ENCODE measurements at regions not wholly inside any gene's neighbourhood (a gene's known extent, or its start where the extent isn't known, plus 50 kb on each side); places are given as distances from the start of the nearest gene placed in this dataset.

DNA sequence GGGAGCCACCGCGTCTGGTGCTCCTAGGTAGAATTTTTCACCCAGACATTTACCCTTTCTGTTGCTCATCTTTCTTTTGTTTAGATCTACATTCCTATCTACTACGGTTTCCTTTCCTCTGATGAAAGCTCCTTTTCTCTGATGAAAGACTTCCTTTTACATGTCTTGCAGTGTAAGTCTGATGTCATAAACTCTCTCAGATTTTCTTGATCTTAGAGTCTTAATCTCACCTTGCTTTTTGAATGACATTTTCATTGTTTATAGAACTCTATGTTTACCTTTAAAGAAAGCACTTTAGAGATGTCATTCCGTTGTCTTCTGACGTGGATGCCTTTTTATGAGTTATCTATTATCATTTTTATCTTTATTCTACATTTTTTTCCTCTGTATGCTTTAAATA, 171.8 kb upstream of the MTPN start:
- Histone ChIP-seq H3K27me3 (ENCODE audit: control insufficient read depth, insufficient read depth, low read length) (no peaks in the 10 kb centered on the region), H3K9ac (ENCODE audit: low read length) (no peak overlapping the region), H3K4me1 (ENCODE audit: control insufficient read depth, insufficient read depth, low read length) (no peaks in the 10 kb centered on the region), H3K9me3 (ENCODE audit: control insufficient read depth, insufficient read depth, low read depth, low read length) (no peaks in the 10 kb centered on the region), H3K36me3 (ENCODE audit: control insufficient read depth, insufficient read depth, low read length) (no peaks in the 10 kb centered on the region), H3K4me3 (ENCODE audit: low read depth, low read length) (no peak overlapping the region), H3K27ac (ENCODE audit: low read depth, low read length) (no peak overlapping the region)

DNA sequence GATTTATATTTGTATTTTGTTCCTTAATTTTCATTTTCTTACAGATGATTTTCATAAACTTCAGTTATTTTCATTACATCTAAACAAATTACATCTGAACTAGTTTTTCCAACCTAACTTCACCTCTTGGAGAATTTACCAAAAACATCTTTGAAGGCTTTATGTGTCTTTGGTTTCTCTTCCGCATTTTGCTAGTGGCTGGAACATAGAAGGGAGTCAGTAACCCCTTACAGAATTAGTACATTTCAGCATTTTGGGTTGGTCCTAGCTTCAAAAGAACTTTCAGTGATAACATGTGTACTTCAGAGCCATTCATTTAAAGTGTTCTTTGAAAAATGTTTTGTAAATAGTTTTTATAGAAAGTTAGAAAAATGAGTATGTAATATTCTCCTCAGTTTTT, 169.8 kb upstream of the MTPN start:
- Histone ChIP-seq H3K9ac (ENCODE audit: low read length) (no peak overlapping the region), H3K9me3 (ENCODE audit: control insufficient read depth, insufficient read depth, low read depth, low read length) (no peaks in the 10 kb centered on the region), H3K4me3 (ENCODE audit: low read depth, low read length) (no peak overlapping the region), H3K27ac (ENCODE audit: low read depth, low read length) (no peak overlapping the region), H3K36me3 (ENCODE audit: control insufficient read depth, insufficient read depth, low read length) (no peaks in the 10 kb centered on the region), H3K27me3 (ENCODE audit: control insufficient read depth, insufficient read depth, low read length) (no peaks in the 10 kb centered on the region), H3K4me1 (ENCODE audit: control insufficient read depth, insufficient read depth, low read length) (no peaks in the 10 kb centered on the region)

DNA sequence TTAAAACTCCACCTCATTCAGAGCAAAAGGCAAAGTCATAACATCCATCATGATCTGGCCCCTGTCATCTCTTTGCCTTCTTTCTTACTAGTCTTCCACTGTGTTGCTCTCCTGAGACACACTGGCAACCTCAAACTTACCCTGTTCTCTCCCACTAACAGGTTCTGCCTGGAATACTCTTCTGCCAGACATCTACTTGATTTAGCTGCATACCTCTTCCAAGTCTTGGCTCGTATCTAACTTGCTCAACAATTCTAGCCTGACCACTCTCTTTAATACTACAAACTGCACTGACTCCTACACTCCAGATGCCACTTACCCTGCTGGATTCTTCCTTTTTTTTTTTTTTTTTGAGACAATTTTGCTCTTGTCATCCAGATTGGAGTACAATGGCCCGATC, 167.0 kb upstream of the MTPN start:
- Histone ChIP-seq H3K4me3 (ENCODE audit: low read depth, low read length) (no peak overlapping the region), H3K4me1 (ENCODE audit: control insufficient read depth, insufficient read depth, low read length) (no peaks in the 10 kb centered on the region), H3K27ac (ENCODE audit: low read depth, low read length) (no peak overlapping the region), H3K27me3 (ENCODE audit: control insufficient read depth, insufficient read depth, low read length) (no peaks in the 10 kb centered on the region), H3K9me3 (ENCODE audit: control insufficient read depth, insufficient read depth, low read depth, low read length) (no peaks in the 10 kb centered on the region), H3K36me3 (ENCODE audit: control insufficient read depth, insufficient read depth, low read length) (no peaks in the 10 kb centered on the region), H3K9ac (ENCODE audit: low read length) (no peak overlapping the region)

DNA sequence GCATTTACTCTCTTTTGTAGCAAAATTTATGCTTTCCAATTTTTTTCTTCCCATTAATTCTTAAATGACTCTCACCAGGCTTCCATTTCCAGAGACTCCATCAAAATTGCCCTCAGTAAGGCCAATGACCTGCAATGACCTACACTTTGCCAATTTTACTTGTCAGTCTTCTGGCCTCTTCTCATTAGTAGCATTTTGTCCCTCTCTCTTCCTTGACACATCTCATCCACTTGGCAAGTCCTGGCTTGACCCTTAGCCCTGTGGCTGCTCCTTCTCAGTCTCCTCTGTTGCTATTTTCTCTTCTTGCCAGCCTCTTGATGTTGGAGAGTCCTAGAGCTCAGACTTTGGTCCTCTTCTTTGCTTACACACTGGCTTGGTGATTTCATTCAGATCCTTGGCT, 166.1 kb upstream of the MTPN start:
- Histone ChIP-seq H3K9ac (ENCODE audit: low read length) (no peak overlapping the region), H3K27me3 (ENCODE audit: control insufficient read depth, insufficient read depth, low read length) (no peaks in the 10 kb centered on the region), H3K4me3 (ENCODE audit: low read depth, low read length) (no peak overlapping the region), H3K36me3 (ENCODE audit: control insufficient read depth, insufficient read depth, low read length) (no peaks in the 10 kb centered on the region), H3K4me1 (ENCODE audit: control insufficient read depth, insufficient read depth, low read length) (no peaks in the 10 kb centered on the region), H3K9me3 (ENCODE audit: control insufficient read depth, insufficient read depth, low read depth, low read length) (no peaks in the 10 kb centered on the region), H3K27ac (ENCODE audit: low read depth, low read length) (no peak overlapping the region)

DNA sequence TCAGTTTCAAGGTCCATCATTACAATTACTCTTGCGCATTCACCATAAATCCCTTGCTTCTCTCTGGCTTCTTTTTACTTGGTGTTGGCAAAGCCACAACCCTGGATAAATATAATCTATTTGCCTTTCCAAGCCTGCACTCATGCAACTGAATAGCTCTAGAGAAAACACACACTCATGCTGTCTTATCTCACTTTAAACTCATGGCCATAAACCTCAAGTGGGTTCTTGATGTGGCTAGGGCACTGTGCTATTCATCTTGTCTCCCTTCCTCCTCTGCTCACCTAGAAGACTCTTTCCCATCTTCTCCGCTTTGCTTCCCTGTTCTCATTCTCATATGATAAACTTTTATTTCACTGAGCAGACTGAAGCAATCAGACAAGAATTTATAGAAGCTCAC, 165.4 kb upstream of the MTPN start:
- no peaks in the 10 kb centered on the region for H3K36me3 ChIP-seq (ENCODE audit: control insufficient read depth, insufficient read depth, low read length)
- no peak overlapping the region for H3K27ac ChIP-seq (ENCODE audit: low read depth, low read length)
- H3K27me3 ChIP-seq (ENCODE audit: control insufficient read depth, insufficient read depth, low read length), result no peaks in the 10 kb centered on the region
- no peak overlapping the region for H3K4me3 ChIP-seq (ENCODE audit: low read depth, low read length)
- H3K9me3 ChIP-seq (ENCODE audit: control insufficient read depth, insufficient read depth, low read depth, low read length), result no peaks in the 10 kb centered on the region
- H3K9ac ChIP-seq (ENCODE audit: low read length), result no peak overlapping the region
- no peaks in the 10 kb centered on the region for H3K4me1 ChIP-seq (ENCODE audit: control insufficient read depth, insufficient read depth, low read length)

DNA sequence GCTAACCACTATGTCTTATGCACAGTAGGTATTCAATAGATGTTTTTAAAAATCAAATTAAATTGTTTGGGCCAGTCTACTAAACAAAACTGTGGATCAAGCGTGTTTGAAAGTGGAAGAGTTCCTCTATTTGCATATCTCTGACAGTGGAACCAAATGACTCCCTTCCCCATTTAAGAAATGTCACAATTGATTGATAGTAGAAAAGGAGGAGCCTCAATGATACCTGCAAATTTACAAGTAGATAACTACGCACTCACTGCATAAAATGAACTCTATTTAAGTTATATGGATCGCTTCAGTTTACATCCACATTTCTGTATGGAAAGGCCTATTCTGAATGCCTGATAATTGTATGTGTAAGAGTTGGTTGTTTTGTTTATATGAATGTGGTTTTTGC, 163.3 kb upstream of the MTPN start:
- Histone ChIP-seq H3K9me3 (ENCODE audit: control insufficient read depth, insufficient read depth, low read depth, low read length) (no peaks in the 10 kb centered on the region), H3K9ac (ENCODE audit: low read length) (no peak overlapping the region), H3K27ac (ENCODE audit: low read depth, low read length) (no peak overlapping the region), H3K36me3 (ENCODE audit: control insufficient read depth, insufficient read depth, low read length) (no peaks in the 10 kb centered on the region), H3K27me3 (ENCODE audit: control insufficient read depth, insufficient read depth, low read length) (no peaks in the 10 kb centered on the region), H3K4me3 (ENCODE audit: low read depth, low read length) (no peak overlapping the region), H3K4me1 (ENCODE audit: control insufficient read depth, insufficient read depth, low read length) (no peaks in the 10 kb centered on the region)

DNA sequence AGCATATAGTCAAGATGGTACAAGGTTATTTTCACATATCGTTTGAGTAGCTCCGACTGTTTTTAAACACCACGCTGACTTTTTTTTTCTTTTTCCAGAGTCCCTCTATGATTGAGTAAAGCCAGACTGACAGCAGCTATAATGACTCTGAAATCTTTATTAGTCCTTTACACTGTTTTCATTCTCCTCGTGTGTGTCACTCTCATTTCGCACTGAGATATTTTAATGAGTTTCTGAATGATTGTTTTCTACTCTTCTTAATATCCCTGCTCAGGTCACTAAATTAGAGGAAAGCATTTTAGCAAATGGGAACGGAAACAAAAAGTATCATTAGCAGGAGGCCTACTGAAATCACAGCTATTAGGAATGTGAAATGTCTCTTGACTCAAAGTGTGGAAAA, 162.3 kb upstream of the MTPN start:
- no peak overlapping the region for H3K9ac ChIP-seq (ENCODE audit: low read length)
- no peaks in the 10 kb centered on the region for H3K36me3 ChIP-seq (ENCODE audit: control insufficient read depth, insufficient read depth, low read length)
- no peaks in the 10 kb centered on the region for H3K27me3 ChIP-seq (ENCODE audit: control insufficient read depth, insufficient read depth, low read length)
- no peak overlapping the region for H3K27ac ChIP-seq (ENCODE audit: low read depth, low read length)
- no peak overlapping the region for H3K4me3 ChIP-seq (ENCODE audit: low read depth, low read length)
- no peaks in the 10 kb centered on the region for H3K4me1 ChIP-seq (ENCODE audit: control insufficient read depth, insufficient read depth, low read length)
- H3K9me3 ChIP-seq (ENCODE audit: control insufficient read depth, insufficient read depth, low read depth, low read length), result no peaks in the 10 kb centered on the region

DNA sequence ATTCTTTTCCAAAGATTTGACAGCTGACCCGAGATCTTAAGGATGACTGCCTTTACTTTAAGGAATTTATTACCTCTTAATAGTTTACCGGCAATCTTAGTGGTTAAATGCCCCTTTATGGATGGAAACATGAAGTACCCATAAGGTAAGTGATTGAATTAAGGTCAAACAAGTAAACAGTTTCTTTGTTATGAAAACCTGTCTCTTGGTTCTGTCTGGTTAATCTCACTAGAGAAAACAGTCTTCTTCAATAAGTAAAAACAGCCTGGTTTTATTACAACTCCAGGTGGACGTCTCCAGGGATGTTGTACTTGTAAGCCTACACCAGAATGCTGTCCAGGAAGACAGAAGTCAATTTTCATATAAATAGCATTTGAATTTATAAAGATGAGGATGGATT, 161.8 kb upstream of the MTPN start:
- H3K9ac ChIP-seq (ENCODE audit: low read length), result no peak overlapping the region
- H3K9me3 ChIP-seq (ENCODE audit: control insufficient read depth, insufficient read depth, low read depth, low read length), result no peaks in the 10 kb centered on the region
- H3K27ac ChIP-seq (ENCODE audit: low read depth, low read length), result no peak overlapping the region

DNA sequence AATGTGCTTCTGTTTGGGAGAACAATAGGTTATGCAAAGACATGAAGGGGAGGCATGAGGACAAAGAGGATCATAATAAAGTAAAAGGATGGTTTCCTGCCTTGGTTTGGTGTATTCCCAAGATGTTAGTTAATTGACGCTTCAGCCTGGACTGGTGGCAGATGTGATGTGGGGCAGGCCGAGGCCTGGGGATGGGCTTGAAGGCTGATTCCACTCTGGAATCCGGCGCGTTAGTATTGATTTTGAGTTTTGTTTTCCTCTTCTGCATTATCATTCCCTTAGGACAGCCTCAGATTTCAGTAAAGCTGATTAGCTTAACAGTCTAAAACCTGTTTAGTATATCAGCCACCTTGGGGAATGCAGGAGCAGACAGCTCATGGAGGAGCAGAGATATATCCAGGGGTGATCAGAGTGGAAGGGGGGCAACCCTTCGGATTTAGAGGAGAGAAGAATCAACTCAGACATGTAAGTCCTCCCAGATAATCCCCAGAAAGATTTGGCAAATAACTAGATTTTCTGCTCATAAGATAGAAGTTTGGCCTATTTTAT, 159.8 kb upstream of the MTPN start:
- Histone ChIP-seq H3K27me3 (ENCODE audit: control insufficient read depth, insufficient read depth, low read length) (no peaks in the 10 kb centered on the region), H3K9me3 (ENCODE audit: control insufficient read depth, insufficient read depth, low read depth, low read length) (no peaks in the 10 kb centered on the region), H3K4me3 (ENCODE audit: low read depth, low read length) (no peak overlapping the region), H3K4me1 (ENCODE audit: control insufficient read depth, insufficient read depth, low read length) (no peaks in the 10 kb centered on the region), H3K36me3 (ENCODE audit: control insufficient read depth, insufficient read depth, low read length) (no peaks in the 10 kb centered on the region), H3K9ac (ENCODE audit: low read length) (no peak overlapping the region), H3K27ac (ENCODE audit: low read depth, low read length) (no peak overlapping the region)

More for the DNA sequence above, 161.8 kb upstream of the MTPN start:
- H3K4me3 ChIP-seq (ENCODE audit: low read depth, low read length), result no peak overlapping the region
- no peaks in the 10 kb centered on the region for H3K36me3 ChIP-seq (ENCODE audit: control insufficient read depth, insufficient read depth, low read length)
- H3K4me1 ChIP-seq (ENCODE audit: control insufficient read depth, insufficient read depth, low read length), result no peaks in the 10 kb centered on the region
- H3K27me3 ChIP-seq (ENCODE audit: control insufficient read depth, insufficient read depth, low read length), result no peaks in the 10 kb centered on the region

DNA sequence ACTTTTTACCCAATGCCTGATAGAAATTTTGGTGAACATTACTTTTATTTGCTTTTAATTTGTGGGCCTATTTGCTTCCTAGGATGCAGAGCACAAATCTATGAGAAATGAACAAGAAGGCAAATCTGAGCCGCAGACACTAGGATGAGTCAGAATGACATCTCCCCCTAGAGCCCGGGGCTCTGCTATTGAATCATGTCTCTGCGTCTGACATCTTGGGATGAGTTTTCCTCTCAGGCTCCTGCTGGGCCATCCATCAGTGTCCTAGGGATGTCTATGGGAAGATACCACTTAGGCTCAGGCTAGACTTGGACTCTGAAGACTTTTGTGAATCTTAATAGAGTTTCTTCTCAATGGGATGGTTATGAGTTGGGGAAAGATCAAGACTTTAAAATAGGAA, 157.3 kb upstream of the MTPN start:
- H3K27ac ChIP-seq (ENCODE audit: low read depth, low read length), result no peak overlapping the region
- H3K27me3 ChIP-seq (ENCODE audit: control insufficient read depth, insufficient read depth, low read length), result no peaks in the 10 kb centered on the region
- no peaks in the 10 kb centered on the region for H3K4me1 ChIP-seq (ENCODE audit: control insufficient read depth, insufficient read depth, low read length)
- H3K4me3 ChIP-seq (ENCODE audit: low read depth, low read length), result no peak overlapping the region
- H3K36me3 ChIP-seq (ENCODE audit: control insufficient read depth, insufficient read depth, low read length), result no peaks in the 10 kb centered on the region
- H3K9me3 ChIP-seq (ENCODE audit: control insufficient read depth, insufficient read depth, low read depth, low read length), result no peaks in the 10 kb centered on the region
- no peak overlapping the region for H3K9ac ChIP-seq (ENCODE audit: low read length)

DNA sequence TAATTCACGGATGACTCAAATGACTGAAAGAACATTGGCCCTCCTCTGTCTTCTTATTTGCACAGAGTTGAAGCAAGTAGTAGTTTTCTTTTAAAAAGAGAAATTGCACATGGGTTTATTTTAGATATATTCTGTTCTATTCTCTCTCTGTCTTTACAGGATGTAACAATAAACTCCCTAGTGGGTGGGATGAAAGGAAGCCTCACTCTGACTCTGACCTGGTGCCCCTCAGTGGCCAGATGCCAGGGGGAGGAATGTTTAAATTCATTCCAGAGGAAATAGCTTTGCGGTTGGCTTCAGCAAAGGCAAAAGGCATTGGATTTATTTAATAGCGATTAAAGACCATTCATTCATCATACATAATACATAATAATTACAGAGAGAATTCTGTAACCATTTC, 156.4 kb upstream of the MTPN start:
- no peak overlapping the region for H3K4me3 ChIP-seq (ENCODE audit: low read depth, low read length)
- no peak overlapping the region for H3K27ac ChIP-seq (ENCODE audit: low read depth, low read length)
- H3K4me1 ChIP-seq (ENCODE audit: control insufficient read depth, insufficient read depth, low read length), result no peaks in the 10 kb centered on the region
- no peak overlapping the region for H3K9ac ChIP-seq (ENCODE audit: low read length)
- H3K9me3 ChIP-seq (ENCODE audit: control insufficient read depth, insufficient read depth, low read depth, low read length), result no peaks in the 10 kb centered on the region
- no peaks in the 10 kb centered on the region for H3K27me3 ChIP-seq (ENCODE audit: control insufficient read depth, insufficient read depth, low read length)
- no peaks in the 10 kb centered on the region for H3K36me3 ChIP-seq (ENCODE audit: control insufficient read depth, insufficient read depth, low read length)

DNA sequence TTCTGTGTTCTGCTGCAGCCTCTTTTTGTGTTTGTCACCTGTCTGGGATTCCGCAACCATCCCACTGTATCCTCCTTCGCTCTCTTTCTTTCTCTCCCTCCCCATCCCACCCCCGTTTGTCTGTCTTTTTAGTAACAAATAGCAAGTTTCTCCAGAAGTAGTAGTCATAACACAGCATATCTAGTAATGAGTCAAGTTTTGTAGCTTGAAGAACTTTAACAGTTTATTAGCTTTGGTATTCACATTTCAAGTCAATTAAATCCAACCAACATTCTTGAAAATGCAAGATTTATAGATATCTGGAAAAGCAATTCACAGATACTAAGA, 154.1 kb upstream of the MTPN start:
- no peaks in the 10 kb centered on the region for H3K9me3 ChIP-seq (ENCODE audit: control insufficient read depth, insufficient read depth, low read depth, low read length)

More for the DNA sequence above, 154.1 kb upstream of the MTPN start:
- Histone ChIP-seq H3K9ac (ENCODE audit: low read length) (no peak overlapping the region), H3K4me3 (ENCODE audit: low read depth, low read length) (no peak overlapping the region), H3K4me1 (ENCODE audit: control insufficient read depth, insufficient read depth, low read length) (no peaks in the 10 kb centered on the region), H3K27me3 (ENCODE audit: control insufficient read depth, insufficient read depth, low read length) (no peaks in the 10 kb centered on the region), H3K27ac (ENCODE audit: low read depth, low read length) (no peak overlapping the region), H3K36me3 (ENCODE audit: control insufficient read depth, insufficient read depth, low read length) (no peaks in the 10 kb centered on the region)
